ENCODE measurements at regions not wholly inside any gene's neighbourhood (a gene's known extent, or its start where the extent isn't known, plus 50 kb on each side); places are given as distances from the start of the nearest gene placed in this dataset.

DNA sequence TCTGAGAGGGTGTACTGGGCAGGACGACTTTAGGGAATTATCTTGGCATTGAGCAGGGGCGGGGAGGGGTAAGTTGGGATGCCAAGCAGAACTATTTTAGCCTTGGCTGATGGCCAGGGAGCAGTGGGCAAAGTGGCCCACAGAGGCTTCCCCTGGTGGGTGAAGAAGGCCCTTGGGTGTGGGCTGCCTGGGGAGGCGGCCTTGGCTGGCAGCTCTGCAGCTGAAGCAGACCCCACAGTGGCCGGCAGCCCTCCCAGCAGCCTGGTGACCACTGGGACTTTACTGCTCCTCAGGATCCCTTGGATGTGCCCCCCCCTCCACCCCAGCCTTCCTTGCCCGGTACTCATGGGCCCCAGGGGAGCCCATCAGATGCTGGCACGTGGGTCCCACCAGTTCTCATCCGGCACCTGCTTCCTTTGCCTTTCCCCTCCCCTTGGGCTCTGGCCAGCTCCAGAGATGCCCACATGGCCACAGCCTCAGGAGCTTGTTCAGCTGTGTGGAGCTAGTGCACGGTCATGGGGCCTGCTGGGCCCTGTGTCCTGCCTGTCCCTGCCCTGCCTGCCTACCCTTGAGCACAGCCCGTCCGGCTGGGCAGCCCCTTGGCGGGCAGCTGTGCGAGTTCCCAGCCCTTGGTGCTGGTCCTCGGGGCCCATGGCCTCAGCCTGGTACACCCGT is 122.1 kb upstream of the HS6ST1 start:
- Mint-ChIP-seq H3K9me3 (no peaks in the 10 kb centered on the region), H3K27me3 (peaks cover 9% of the 10 kb centered on the region), H3K27ac (no peak overlapping the region), H3K36me3 (ENCODE audit: low read depth) (no peaks in the 10 kb centered on the region), H3K4me1 (ENCODE audit: low read depth) (no peaks in the 10 kb centered on the region), H3K4me3 (no peak overlapping the region)
- DNase-seq: no peak

DNA sequence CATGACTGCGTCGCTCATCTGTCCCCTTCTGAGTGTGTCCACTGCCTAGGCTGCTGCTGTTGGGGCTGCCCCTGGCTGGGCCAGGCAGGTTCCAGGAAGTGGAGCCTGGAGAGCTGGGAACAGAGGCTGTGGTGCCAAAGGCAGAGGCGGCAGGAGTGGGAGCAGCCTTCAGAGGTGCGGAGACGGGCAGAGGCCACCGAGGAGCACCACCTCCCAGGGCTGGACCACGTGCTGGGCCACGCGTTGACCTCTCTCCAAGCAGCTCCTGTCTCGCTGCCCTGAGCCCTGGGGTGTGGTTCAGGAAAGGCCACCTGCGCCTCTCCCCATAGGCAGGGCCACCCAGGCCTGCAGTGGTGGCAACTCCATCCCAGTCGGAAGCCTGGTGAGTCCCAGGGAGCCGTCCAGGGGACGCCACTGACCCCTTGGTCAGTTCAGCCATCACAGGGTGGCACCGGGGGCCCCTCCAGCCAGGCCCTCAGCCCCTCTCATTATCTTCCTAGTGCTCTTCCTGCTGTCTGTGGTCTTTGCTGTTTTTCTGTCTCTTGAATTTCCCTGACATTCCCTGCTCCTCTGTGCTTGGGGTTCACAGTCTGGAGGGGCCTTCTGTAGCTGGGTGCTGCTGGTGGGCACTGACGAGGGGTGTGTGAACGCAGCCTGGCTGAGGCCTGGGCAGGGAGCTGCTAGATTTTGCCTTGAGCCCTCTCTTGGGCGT is 122.8 kb upstream of the HS6ST1 start:
- H3K9me3 Mint-ChIP-seq: no peaks in the 10 kb centered on the region
- H3K4me1 Mint-ChIP-seq (ENCODE audit: low read depth): no peaks in the 10 kb centered on the region
- no peak overlapping the region for H3K27ac Mint-ChIP-seq
- DNase-seq: no peak
- H3K36me3 Mint-ChIP-seq (ENCODE audit: low read depth): no peaks in the 10 kb centered on the region
- peaks cover 6% of the 10 kb centered on the region for H3K27me3 Mint-ChIP-seq
- H3K4me3 Mint-ChIP-seq: no peak overlapping the region

DNA sequence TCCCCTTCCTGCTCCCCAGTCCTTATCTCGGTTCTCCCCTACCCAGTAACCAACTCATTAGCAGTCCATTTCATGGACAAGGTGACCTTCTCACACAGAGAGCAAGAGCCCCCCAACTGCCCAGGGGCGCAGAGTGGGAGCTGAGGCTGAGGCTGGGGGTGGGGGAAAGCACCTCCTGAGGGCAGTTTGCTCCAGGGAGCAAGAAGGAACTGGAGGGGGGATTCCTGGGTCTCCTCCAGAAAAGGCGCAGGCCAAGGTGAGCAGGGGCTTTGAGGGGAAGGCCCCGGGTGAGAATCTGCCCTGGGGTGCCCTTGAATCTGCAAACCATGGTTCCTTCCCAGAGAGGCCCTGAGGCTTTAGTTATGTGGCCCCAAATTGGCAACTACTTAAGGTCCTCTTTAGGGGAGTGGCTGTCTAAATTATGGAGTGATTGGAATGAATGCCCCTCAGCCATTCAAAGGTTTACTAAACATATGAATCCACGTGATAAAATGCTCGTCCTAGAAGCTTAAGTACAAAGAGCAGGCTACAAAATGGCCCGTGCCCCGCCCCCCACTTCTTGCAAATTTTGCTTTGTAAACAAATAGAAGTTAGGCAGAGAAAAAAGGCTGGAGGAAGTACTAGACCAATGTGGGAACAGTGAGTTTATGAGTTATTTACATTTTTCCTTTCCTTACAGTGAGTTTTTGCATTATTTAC is 123.5 kb upstream of the HS6ST1 start:
- Mint-ChIP-seq H3K4me1 (ENCODE audit: low read depth) (no peaks in the 10 kb centered on the region), H3K36me3 (ENCODE audit: low read depth) (no peaks in the 10 kb centered on the region), H3K27ac (no peak overlapping the region), H3K27me3 (peaks cover 2% of the 10 kb centered on the region), H3K9me3 (no peaks in the 10 kb centered on the region), H3K4me3 (no peak overlapping the region)
- no peak for DNase-seq

DNA sequence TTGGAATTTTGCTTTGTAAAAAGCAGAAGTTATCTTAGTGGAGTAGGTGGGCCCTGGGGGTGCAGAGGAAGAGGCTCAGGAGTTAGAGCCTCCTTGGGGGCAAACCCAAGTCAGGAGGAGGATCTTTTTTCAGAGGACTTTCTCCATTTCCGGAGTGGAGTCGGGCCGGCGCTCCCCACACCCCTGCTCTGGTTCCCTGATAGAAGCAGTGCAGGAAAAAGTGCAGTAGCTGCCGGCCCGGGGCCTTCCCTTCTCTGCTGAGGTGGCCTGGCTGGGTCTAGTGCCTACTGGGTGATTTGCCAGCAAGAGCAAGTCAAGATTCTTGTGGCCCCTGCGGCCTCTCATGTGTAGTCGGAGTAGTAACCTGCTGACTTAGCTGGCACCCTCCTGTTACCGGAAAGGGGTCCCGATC is 124.2 kb upstream of the HS6ST1 start:
- Mint-ChIP-seq H3K4me3 (no peak overlapping the region), H3K27ac (no peak overlapping the region), H3K4me1 (ENCODE audit: low read depth) (no peaks in the 10 kb centered on the region), H3K9me3 (no peaks in the 10 kb centered on the region), H3K36me3 (ENCODE audit: low read depth) (no peaks in the 10 kb centered on the region), H3K27me3 (peaks cover 2% of the 10 kb centered on the region)
- no peak for DNase-seq

DNA sequence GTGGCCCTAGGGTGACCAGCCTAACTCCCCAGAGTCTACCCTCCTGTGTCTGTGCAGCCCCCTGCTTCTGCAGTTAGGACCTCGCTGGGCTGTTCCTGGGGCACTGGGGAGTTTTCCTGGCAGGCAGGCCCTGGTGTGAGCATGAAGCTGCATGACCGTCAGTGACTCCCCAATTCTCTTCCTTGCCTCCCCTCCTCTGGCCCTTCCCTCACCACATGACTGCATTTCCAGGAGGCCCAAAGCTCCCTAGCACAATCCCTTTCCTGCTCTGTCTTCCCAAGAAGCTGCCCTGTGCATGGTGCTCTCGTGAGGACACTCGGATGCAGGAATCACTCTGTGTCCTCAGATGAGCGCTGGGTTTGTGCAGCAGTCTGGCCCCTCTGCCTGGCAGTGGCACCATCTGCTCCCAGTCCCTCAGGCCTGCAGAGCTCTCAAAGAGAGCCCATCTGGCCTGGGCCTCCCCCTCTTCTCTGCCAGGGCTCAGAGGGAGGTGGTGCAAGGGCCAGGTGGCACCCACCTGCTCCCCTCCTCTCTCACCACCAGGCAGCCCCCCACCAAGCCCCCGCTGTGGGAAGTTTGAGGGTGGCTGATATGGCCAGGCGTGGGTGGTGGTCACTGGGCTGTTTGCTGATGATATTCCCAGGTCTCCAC is 125.6 kb upstream of the HS6ST1 start:
- Mint-ChIP-seq H3K4me3 (no peak overlapping the region), H3K4me1 (ENCODE audit: low read depth) (no peaks in the 10 kb centered on the region), H3K27me3 (peaks cover 2% of the 10 kb centered on the region), H3K9me3 (no peaks in the 10 kb centered on the region), H3K27ac (no peak overlapping the region), H3K36me3 (ENCODE audit: low read depth) (no peaks in the 10 kb centered on the region)
- DNase-seq: no peak

DNA sequence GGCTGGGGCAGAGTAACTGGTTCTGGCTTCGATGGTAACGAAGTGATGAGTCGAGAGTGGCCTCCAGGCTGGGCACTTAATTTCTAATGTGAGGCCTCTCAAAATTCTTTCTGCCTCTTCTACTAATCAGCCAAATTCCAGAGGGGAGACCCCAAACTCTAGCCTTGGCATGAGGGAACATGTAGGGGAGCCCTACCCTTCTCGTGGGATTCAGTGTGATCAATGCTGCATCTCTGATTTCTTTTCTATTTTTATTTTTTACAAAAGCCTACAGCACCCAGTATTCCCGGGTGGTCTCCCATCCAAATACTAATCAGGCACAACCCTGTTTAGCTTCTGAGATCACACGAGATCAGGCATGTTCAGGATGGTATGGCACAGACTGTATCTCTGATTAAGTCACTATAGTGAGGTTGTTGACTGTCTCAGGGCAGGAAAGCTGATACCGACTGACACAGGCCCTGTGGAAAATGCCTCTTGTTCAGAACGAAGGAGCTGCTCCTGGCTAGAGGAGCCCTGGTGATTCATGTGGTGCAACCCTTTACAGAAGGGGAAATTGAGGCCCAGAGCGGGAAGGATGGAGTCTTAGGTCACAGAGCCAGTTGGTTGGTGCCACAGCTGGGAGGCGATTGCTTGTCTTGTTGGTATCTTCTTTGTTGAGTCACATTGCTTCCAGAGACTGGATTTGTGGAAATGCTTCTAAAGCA is 126.3 kb upstream of the HS6ST1 start:
- Mint-ChIP-seq H3K36me3 (ENCODE audit: low read depth) (no peaks in the 10 kb centered on the region), H3K27ac (no peak overlapping the region), H3K4me1 (ENCODE audit: low read depth) (no peaks in the 10 kb centered on the region), H3K9me3 (no peaks in the 10 kb centered on the region), H3K4me3 (no peak overlapping the region), H3K27me3 (peaks cover 2% of the 10 kb centered on the region)
- no peak for DNase-seq

DNA sequence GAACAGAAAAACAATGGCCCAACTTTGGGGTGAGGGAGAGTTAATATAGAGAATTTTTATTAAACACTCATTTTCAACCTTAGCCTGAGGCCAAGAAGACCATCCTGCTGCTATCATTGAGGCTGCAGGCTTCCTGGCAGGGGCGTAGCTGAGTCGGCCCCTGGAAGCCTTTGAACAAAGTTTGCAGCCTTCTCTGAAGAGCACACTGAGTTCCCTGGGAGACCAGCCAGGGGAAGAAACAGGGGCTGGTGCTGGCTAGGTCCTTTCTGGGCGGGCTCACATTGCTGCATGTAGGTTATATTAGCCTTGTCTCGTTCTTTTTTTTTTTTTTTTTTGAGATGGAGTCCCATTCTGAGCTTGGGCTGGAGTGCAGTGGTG is 126.8 kb upstream of the HS6ST1 start:
- H3K4me3 Mint-ChIP-seq: no peak overlapping the region
- H3K36me3 Mint-ChIP-seq (ENCODE audit: low read depth): no peaks in the 10 kb centered on the region
- peaks cover 2% of the 10 kb centered on the region for H3K27me3 Mint-ChIP-seq
- no peak for DNase-seq
- no peaks in the 10 kb centered on the region for H3K9me3 Mint-ChIP-seq
- no peaks in the 10 kb centered on the region for H3K4me1 Mint-ChIP-seq (ENCODE audit: low read depth)
- no peak overlapping the region for H3K27ac Mint-ChIP-seq

DNA sequence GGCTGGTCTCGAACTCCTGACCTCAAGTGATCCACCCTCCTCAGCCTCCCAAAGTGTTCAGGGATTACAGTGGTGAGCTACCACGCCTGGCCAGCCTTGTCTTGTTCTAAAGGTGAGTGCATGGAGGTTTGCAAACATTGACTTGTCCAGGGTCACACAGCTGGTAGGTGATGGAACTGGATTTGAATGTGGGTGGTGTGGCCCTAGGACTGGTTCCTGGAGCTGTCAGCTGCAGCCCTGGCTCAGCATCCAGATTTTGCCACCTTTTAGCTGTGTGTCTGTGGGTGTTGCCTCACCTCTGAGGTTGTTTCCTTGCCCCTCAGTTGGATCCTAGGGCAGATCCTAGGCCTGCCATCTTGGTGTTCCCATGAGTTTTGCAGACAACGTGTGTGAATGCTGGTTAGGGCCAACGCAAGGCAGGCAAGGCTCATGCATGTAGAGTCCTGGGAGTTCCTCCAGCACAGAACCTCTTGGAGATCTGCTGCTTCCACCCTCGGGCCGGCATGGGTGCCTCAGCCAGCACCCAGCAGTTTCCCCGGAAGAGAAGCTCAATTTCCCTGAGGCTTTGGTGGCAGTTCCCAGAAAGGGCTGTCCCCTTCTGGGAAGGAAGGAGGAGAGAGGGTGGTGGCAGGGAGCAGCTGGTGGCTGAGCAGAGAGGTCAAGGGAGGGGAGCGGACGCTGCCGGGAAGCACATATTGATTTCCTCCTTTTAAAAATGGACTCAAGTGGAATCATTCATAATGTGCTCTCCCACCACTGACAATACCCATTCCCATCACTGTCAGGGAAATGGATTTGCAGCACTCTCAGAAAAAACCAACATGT is 127.6 kb upstream of the HS6ST1 start:
- no peaks in the 10 kb centered on the region for H3K36me3 Mint-ChIP-seq (ENCODE audit: low read depth)
- peaks cover 2% of the 10 kb centered on the region for H3K27me3 Mint-ChIP-seq
- no peak overlapping the region for H3K27ac Mint-ChIP-seq
- no peak for DNase-seq
- H3K9me3 Mint-ChIP-seq: no peaks in the 10 kb centered on the region
- H3K4me1 Mint-ChIP-seq (ENCODE audit: low read depth): no peaks in the 10 kb centered on the region
- no peak overlapping the region for H3K4me3 Mint-ChIP-seq

DNA sequence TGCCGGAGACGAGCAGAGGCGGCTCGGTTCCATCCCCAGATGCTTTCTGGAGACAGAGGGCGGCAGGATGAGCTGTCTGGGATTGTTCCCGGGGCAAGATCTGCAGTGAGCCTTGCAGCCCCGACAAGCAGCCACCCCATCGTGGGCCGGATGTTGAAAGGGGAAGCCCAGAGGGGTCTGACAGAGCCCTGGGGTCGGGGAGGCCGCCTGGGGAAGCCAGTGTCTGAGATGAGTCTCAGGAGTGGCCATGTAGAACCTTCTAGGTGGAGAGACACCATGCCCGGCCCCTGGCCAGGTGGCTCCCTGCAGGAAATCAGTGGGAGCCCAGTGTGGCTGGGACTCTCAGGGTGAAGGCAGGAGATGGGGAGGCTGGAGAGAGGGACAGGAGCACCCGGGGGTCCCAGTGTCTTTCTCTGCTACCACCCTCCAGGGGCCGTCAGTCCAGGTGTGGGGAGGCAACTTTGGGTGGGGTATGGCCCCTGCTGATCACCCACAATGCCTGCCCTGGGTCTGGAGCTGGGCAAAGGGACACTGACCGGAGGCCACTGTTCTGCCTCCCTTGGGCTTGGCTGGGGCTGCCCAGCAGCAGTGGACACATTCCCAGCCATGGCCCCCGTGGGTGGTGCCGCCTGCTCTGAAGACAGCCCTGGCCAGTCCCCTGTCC is 128.3 kb upstream of the HS6ST1 start:
- no peaks in the 10 kb centered on the region for H3K36me3 Mint-ChIP-seq (ENCODE audit: low read depth)
- DNase-seq: no peak
- H3K27me3 Mint-ChIP-seq: peaks cover 3% of the 10 kb centered on the region
- H3K9me3 Mint-ChIP-seq: no peaks in the 10 kb centered on the region
- H3K27ac Mint-ChIP-seq: no peak overlapping the region
- H3K4me3 Mint-ChIP-seq: no peak overlapping the region
- no peaks in the 10 kb centered on the region for H3K4me1 Mint-ChIP-seq (ENCODE audit: low read depth)

DNA sequence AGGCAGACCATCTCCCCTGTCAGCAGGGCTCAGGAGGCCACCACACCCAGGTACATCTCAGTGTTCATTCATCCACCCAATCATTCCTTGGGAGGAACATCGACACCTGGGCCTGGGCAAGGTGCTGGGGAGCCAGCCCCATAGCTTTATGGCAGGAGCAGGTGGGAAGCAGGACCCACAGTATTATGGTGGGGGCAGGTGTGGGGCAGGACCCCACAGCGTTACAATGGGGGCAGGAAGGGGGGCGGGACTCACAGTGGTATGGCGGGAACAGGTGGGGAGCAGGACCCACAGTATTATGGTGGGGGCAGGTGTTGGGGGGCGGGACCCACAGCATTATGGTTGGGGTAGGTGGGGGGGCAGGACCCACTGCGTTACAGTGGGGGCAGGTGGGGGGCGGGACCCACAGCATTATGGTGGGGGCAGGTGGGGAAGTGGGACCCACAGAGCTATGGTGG is 128.9 kb upstream of the HS6ST1 start:
- Mint-ChIP-seq H3K9me3 (no peaks in the 10 kb centered on the region), H3K4me3 (no peak overlapping the region), H3K27me3 (peaks cover 8% of the 10 kb centered on the region), H3K4me1 (ENCODE audit: low read depth) (no peaks in the 10 kb centered on the region), H3K36me3 (ENCODE audit: low read depth) (no peaks in the 10 kb centered on the region), H3K27ac (no peak overlapping the region)
- DNase-seq: no peak

DNA sequence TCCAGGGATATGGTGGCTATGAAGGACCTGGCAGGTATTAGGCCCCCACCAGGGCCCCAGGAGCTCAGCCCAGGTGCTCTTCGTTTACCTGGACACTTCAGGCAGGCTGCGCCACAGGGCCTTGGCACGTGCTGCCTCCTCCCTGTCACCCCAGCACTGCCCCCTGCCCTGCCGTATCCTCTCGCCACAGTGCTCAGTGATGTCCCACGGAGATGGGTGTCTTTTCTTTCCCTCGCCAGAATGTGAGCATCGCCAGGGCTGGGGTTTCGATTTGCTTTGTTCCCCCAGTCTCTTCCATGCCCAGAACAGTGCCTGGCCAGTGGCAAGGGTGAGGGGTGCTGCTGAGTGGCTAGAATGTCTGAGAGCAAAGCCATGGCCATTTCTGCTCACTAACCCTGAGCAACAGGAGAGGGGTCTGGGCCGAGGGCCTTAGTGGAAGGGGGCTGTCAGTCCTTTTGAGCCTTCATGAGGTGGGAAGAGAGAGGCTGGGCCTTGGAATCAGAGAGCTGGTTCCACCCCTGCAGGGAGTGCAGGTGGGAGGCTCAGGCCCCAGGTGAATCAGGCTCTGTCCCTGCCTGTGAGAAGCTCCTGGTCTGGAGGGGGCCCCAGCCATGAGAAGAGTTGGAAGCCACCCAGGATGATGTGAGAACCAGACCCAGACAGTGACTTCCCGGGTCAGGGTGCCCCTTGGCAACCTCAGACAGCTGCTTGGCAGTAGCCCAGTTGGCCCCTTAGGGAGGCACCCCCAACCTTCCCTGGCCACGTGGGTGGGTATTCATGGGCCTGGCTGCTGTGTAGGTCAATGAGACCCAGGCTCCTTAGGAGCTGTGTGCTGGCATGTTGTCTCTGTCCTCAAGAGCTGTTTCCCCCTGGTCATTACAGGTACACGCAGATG is 129.9 kb upstream of the HS6ST1 start:
- DNase-seq: no peak
- H3K9me3 Mint-ChIP-seq: no peaks in the 10 kb centered on the region
- H3K4me3 Mint-ChIP-seq: no peak overlapping the region
- no peak overlapping the region for H3K27ac Mint-ChIP-seq
- H3K36me3 Mint-ChIP-seq (ENCODE audit: low read depth): no peaks in the 10 kb centered on the region
- peaks cover 12% of the 10 kb centered on the region for H3K27me3 Mint-ChIP-seq
- no peaks in the 10 kb centered on the region for H3K4me1 Mint-ChIP-seq (ENCODE audit: low read depth)

DNA sequence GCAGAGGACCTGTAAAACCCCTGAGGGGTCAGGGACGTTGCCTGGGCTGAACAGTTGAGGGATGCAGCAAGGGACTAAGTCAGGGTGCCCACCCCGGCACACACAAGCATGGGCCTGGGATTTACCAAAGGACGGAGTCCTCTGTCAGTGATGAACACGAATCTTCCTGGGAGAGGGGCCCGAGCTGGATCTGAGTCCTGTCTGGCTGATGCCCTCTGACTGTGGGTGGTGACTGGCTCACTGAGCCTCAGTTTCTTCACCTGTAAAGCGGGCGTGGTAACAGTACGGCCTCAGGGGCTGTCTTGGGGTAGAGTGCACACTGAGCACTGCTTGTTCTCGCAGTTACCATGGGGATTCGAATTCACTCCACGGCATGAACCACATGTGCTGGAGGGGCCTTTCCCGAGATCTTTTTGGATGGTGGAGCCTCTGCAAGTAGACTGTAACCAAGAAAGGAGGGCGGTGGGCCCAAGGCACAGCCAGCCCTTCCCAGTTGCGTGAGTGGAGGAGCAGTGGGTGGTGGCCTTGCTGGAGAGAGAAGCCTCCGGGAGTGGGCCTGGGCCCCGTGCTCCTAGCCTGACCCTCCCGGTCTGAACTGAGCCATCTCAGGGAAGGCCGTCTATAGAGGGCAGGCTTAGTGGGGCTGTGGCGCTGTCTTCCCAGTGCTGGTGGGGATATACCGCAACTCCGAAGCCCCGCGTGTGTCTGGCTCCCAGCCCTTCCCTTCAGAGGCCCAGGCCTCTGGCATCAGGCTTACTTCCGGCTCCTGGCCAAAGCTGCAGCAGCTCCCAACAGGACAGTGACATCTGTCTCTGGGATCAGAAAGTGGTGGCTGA is 130.8 kb upstream of the HS6ST1 start:
- H3K4me1 Mint-ChIP-seq (ENCODE audit: low read depth): no peaks in the 10 kb centered on the region
- peaks cover 12% of the 10 kb centered on the region for H3K27me3 Mint-ChIP-seq
- no peak overlapping the region for H3K4me3 Mint-ChIP-seq
- no peaks in the 10 kb centered on the region for H3K9me3 Mint-ChIP-seq
- no peak for DNase-seq
- H3K27ac Mint-ChIP-seq: no peak overlapping the region
- H3K36me3 Mint-ChIP-seq (ENCODE audit: low read depth): no peaks in the 10 kb centered on the region
